T-helper 1 cell treated with Interleukin-12 subunit alpha and Interleukin-12 subunit beta and Interleukin-4 antibody, amounts not matched to agents 30 ng/mL and 1 ng/mL, for 36 hours (primary cell): ENCODE measurements at regions not wholly inside any gene's neighbourhood (a gene's known extent, or its start where the extent isn't known, plus 50 kb on each side); places are given as distances from the start of the nearest gene placed in this dataset.
"Not testable (repeated sequence)": the region's sequence is repeated elsewhere in the genome, so short reads cannot be mapped to it uniquely, and the experiment has no call there.

ENCODE experiments used
- intact Hi-C: fragments of 100-400 bp; cut with micrococcal nuclease; formaldehyde crosslinking; loops from one replicate; pipeline ENCODE4 v1.15.1; 2024

GRCh38 chr5:173496129-173496882 is 120.1 kb downstream of the BOD1 start:
- intact Hi-C loops: no loop called here

- intact Hi-C loops: no loop called here
Observed at GRCh38 chr5:173495225-173495904, 121.1 kb downstream of the BOD1 start.

- intact Hi-C loops: no loop called here
Observed at GRCh38 chr5:173494446-173494845, 122.0 kb downstream of the BOD1 start.

DNA sequence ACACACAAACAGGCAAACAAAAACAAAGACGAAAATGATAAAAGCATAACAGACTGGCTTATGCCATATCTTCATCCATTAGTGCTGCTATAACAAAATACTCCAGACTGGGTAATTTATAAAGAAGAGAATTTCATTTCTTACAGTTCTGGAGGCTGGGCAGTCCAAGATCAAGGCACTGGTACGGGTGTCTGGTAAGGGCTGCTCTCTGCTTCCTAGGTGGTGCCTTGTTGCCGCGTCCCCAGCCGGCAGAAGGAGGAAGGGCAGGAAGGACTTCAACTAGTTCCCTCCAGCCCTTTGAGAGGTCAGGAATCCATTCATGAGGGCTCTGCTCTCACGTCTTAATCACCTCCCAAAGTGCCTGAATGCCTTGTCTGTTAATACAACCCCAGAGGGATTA is 122.6 kb downstream of the BOD1 start:
- intact Hi-C loops: no loop called here

DNA sequence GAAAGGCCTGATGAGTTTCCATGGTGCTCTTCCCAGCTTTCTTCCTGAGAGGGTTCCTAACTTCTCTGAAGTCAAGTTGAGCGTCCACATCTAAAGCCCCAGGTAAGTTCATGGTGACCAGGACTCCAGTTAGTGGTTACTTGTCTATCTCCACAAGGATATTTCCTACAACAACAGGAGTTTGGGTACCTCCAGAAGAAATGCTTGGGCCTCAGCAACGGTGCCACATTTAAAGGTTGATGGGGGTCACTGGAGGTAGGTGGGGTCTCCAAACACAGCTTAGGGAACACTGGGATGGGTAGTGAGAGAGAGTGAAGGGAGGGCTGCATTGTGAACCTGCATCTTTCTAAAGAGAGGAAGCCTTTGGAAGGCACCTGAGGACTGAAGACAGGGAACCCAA is 123.4 kb downstream of the BOD1 start:
- intact Hi-C loops: no loop called here

GRCh38 chr5:173490681-173491080 is 125.8 kb downstream of the BOD1 start:
- intact Hi-C loops: no loop called here

- intact Hi-C loops: no loop called here
Observed at GRCh38 chr5:173488144-173488543, 128.3 kb downstream of the BOD1 start.

- intact Hi-C loops: no loop called here
Observed at GRCh38 chr5:173487300-173487699, 129.2 kb downstream of the BOD1 start.

DNA sequence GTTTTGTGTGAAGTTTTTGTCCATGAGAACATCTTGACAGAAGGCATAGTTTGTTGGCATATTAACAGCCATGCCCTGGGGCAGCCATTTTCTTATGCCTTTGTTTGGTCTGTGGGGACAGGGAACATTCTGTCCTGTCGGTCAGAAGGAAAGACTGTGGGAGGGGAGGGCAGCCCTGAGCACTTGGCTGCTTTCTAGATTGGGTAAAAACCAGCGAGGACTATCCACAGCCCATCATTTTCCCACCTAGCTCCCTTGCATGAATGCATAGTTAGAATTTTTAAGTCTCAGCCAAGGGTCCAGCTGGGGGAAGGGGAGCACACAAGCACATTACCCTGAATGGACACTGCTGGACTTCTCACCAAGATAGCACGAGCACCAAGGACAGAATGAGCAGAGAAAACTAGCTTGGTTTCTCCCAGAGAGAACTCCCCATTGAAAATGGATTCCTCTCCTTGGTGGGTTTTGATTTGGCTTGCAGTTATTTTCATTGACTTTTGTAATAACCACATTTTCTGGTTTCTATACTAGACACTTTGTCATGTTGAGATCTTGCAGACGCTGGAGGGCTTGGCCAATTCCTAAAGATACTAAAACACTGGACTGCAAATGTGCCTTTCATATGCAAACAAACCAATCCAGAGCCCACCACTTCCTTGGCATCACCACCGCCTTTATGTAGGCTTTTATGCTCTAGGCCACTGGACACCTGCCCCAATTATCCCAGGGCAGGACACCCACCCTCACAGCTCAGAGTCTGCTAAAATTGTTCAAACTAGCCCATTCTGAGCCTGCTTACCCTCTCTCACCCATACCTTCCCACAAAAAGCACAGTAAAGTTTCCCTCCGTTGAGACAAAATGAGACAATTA is 129.9 kb downstream of the BOD1 start:
- intact Hi-C loops: no loop called here

- intact Hi-C loops: no loop called here
Observed at GRCh38 chr5:173484569-173484968, 131.9 kb downstream of the BOD1 start.

GRCh38 chr5:173483599-173483998 is 132.9 kb downstream of the BOD1 start:
- intact Hi-C loops: not testable (repeated sequence)

DNA sequence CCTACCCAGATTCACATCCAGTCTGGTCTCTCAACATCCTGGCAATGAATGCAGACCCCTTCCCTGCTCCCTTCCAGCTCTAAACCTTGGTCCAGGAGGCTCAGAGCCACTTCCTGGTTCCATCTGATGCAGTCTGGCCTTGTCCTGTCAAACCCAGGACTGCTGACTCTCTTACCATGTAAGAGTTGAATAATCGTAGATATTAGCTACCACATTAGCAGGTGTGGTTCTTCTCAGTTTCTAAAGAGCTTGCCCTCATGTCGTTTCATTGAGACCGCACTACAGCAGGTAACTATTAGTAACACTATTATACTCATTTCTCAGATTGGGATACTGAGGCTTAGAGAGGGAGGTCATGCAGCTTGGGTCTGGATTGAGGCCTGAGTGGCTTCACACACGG is 133.3 kb downstream of the BOD1 start:
- intact Hi-C loops: no loop called here

DNA sequence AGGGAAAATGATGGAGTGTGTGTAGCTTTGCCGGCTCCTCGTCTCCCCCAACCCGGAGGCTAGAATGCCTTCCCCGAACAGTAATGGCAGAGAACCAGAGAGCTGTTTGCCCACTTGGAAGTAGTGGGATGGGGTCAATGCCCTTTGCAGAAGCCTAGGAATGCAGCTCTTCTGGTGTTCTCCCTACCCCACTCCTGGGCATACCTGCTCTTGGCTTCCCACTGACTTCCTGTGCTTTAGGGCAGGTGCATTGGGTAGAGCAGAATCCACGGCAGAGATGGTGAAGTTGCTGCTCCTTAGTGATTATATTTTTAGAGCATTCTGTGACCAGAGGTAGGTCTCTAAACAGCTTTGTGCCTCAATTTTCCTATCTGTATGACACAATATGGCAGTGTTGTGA is 134.6 kb downstream of the BOD1 start:
- intact Hi-C loops: no loop called here

- intact Hi-C loops: no loop called here
Observed at GRCh38 chr5:173480896-173481295, 135.6 kb downstream of the BOD1 start.

DNA sequence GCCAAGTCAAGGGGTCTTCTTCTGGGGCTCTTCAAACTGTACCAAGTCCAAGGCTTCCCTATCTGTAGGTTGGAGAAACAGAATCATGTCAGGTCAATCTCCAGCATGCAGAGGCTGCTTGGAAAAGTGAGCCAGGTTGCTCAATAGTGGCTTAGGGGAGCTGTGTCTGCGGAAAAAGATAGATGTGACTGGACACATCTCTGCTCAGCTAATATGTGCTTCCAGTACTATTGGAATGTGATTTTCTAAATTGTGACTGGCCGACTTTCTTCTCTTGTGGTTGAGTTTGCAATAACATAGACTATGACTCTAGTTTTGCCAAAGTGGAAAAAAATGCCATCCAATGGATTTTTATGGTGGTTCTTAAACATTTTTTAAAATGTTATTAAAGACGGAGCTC is 136.7 kb downstream of the BOD1 start:
- intact Hi-C loops: no loop called here

- intact Hi-C loops: no loop called here
Observed at GRCh38 chr5:173477345-173478040, 139.0 kb downstream of the BOD1 start.

DNA sequence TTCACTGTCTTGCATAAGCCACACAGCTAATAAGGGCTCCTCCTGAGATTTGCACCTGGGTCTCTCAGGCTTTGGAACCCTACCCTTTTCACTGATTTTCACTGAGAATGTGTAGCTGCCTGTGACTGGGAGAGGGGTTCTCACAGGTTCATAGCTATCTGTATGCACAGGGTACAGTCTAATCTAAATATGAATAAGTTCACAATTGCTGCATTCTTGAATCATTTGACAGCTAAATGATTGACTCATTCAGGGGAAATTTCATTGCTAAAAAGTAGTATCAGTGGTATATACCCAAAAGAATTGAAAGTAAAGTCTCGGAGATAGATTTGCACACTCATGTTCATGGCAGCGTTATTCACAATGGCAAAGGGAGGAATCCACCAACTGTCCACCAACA is 140.7 kb downstream of the BOD1 start:
- intact Hi-C loops: no loop called here

DNA sequence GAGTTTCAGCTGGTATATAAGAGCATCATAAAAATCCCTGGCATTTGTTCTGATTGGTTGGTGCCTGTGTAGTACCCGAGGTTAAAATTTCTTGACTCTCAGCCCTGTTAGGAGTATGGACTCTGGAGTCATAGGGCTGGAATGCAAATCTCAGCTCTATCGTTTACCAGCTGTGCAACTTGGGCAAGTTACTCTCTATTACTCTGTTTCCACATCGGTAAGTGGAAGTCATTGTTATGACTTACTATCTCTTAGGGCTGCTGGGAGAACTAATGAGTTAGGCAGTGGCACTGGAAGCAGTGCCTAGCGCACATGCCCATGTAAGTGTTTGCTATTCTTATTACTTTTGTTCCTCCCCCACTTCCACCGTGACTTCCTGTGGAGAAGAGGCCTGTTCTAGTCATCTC is 141.6 kb downstream of the BOD1 start:
- intact Hi-C loops: no loop called here

- intact Hi-C loops: no loop called here
Observed at GRCh38 chr5:173473288-173473687, 143.2 kb downstream of the BOD1 start.

GRCh38 chr5:173472784-173473278 is 143.6 kb downstream of the BOD1 start:
- intact Hi-C loops: no loop called here

GRCh38 chr5:173472164-173472563 is 143.9 kb upstream of the STC2 start:
- intact Hi-C loops: no loop called here
